ENCODE measurements at regions not wholly inside any gene's neighbourhood (a gene's known extent, or its start where the extent isn't known, plus 50 kb on each side); places are given as distances from the start of the nearest gene placed in this dataset.

DNA sequence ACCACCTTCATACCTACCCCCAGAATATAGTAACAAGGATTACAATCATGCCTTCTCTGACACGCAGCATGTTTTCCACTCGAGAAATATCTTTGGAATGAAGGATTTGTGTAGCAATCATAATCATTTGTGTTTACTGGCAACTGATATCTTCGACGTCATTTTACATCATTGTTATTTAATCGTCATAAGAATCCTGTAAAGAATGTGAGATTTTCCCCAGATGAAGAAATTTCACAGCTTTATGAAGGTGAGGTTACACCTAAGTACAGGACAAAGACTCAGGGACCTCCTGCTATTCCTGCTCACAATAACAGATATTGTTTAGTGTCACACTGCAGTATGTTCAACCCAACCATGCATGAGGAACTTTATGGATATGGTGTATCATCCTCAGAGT, 198.2 kb upstream of the LDB2 start:
- no peak for DNase-seq

DNA sequence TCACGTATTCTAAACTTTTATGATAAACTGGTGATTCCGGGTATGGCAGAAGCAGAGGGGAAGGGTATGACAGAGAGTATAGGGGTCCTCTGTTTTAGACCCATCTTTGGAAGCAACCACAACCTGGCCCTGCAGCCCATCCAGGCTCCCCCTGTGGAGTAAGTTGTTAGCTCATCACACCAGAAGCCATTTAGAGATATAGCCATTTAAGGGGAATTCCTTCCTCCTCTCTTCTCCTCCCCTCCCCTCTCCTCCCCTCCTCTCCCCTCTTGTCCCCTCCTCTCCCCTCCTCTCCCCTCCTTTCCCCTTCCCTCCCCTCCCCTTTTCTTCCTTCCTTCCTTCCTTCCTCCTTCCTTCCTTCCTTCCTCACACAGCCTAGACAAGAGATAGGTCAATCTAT, 197.3 kb upstream of the LDB2 start:
- DNase-seq, result no peak

DNA sequence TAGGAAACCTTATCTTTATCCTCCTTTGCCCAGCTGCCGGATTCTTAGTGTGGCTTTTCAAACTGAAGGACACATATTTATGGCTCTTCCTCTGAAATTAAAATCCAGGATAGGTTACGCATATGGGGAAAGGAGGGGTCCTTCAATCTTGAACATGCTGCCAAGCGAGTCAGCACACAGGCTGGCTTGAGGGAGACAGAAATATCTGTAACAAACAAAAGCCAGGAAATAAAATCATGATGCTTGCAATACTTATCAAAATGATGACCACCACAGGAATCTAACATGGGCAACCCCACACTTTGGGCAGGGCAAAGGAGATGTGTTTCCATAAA, 196.4 kb upstream of the LDB2 start:
- no peak for DNase-seq

DNA sequence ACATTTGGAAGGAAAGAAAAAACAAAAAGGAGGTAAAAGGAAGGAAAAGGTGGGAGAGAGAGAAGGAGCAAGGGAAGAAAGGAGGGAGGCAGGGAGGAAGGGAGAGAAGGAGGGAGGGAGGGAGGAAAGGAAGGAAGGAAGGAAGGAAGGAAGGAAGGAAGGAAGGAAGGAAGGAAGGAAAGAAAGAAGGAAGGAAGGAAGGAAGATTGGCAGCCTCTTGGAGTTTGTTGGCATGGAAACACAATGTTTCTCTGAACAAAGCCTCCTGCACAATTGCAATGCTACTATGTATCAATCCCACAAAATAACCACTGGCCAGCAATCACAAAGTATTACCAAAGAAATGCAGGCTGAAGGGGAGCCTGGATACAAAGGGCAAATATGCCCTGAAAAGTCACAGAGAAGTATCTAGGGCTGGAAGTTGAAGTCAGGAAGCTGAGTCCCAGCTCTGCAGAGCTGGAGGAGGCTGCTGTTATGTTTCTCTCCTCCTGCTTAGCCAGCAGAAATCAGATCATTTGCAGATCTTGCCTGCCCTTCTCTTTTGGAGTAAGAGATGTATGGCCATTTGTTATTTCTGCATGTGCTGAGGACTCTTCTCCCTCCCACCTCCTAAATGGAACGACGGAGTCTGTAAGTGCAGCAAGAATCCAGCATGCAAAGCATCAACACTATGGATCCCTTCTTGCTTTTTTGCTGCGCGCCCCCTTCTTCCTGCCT, 195.9 kb upstream of the LDB2 start:
- no peak for DNase-seq

DNA sequence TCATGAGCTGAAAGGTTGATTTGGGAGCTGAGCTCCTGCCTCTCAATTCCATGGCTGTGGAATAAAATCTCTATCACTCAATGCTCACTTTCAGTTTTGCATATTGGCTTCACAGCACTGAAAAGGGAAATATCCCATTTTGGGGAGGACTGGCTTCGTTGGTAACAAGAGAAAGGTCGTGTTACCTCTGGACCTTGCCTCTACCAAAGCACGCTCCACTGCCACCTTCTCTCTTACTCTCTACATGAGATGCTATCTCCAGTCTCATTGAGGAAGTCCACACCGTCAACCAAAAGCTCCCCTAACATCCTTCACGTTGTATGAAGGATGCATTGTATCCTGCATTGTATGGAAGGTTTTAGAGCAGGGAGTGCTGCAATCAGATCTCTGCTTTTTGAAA, 195.0 kb upstream of the LDB2 start:
- no peak for DNase-seq

DNA sequence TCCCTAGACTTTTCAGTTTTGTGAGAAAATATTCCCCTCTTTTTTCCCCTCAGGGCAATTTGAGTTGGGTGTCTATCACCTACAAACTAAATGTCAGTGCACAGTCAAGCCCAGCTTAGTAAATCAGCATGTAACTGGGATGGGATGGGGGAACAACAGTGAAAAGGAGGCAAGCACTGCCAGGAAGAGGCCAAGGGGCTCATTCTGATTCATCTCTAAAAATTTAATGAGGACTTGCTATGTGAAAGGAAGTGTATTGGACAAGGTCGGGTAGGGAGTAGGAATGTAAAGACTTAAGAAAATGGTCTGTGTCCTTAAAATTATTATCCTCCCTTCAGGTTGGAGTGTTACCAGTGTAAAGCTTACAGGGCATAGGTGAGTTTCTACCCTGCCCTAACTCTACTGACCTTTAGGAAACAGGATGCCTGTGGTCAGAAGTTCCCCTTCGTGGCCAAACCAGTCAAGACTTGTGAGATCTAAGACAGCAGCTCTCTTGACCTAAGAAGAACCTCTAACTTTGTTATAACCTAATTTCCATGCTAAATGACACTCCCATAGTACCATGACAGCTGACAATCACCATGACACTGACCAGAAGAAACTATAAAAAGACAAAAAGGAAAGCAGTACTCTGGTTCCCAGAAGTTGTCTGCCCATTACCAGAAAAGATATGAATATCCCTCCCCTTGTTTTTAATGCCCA, 194.4 kb upstream of the LDB2 start:
- no peak for DNase-seq

DNA sequence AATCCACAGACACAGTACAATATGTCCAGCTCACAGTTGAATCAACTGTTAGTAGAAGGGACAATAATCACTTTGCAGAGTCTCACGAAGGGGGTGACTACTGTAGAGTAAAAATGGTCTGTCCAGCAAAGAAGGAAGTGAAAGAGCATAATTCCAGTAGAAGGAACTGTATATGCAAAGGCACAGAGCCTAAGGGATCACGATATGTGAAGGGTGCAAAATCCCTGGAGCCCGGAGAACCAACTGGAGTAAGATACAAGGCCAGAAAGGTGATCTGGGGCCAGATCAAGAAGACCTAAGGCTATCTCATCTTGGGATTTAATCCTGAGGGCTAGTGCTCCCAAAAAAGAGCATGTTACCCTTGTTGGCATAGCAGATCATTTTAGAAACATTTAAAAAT, 192.7 kb upstream of the LDB2 start:
- DNase-seq, result no peak

DNA sequence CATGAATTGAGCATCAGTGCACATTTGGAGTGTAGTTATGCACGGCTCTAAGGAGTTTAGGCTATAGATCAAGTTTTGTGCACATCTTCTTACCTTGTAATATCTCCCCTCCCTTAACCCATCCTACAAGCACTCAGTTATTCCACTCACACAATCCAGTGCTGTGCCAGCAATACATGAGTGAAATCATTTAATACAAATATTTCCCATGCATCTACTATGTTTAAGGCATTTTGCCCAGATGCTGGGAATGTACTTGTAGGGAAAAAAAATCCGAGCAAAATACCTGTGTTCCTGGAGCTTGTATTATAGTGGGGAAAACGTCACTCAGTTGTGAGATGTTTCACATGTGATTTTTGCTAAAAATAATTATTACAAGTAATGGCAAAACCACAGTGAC, 191.6 kb upstream of the LDB2 start:
- DNase-seq, result no peak

DNA sequence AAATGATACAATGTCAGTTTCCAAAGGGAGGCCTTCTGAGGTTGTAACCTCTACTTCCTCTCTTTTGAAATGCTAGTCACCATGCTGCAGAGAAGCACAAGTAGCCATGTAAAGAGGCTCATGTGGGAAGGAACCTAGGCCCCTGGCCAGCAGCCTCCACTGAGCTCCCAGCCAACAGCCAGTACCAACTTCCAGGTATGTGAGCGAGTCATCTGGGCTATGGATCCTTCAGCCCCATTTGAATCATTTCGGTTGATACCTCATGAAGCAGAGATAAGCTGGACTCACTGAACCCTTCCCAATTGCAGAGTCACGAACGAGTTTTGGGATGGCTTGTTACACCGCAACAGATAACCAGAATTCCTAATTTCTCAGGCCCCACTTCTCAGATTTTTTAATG, 187.0 kb upstream of the LDB2 start:
- DNase-seq, result no peak

DNA sequence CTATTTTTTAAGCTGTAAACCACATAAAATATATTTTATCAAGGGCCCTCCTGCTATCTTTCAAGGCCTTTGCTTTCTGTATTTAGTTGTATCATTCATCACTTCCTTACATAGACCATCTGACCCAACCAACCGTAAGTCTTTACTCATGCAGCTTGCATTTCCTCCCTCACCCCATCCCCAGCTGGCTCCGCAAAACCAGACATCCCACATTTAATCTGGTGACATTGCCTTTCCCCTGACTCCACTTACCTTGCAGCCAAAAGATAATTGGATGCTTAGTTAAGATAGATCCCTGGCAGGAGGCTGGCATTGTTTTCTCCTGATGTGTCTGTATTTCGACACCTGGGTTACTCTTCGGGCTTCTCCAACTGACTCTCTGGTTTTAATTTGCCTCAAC, 183.7 kb upstream of the LDB2 start:
- DNase-seq, result no peak

DNA sequence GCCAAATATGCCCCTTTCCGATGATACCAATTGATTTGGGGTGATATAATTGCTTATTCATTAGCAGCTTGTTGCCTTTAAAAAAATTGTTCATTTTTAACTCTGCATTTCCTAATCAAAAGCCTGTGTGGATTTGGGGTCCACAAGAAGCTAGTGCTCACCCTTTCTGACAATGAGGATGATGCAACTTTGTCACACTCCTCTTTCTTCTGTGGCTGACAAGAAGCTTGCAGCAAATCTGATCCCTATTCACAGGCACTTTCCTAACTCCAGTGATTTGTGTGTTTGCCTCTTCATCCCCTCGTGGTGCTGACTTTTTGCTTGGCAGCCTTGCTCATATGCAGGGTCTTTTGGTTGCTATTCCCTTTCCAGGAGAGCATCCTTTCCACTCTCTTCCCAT, 182.7 kb upstream of the LDB2 start:
- DNase-seq, result no peak

DNA sequence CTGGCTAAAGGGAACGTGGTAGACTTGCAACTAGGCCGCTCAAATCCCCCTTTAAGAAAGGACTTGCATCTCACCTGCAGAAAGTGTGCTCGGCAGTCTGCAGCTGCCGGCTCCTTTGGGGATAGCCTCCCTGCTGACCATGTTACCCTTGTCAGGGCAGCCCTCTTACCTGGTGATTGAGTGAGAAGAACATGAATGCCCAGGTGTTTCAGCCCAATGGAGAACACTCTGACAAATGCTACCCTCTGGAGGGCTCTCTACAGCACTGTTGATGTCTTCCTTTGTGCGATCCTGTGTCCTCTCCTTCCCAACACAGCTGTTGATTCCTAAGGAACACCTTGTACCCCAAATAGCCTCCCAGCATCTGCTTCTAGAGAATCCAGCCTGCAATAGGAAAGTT, 178.7 kb upstream of the LDB2 start:
- DNase-seq, result no peak

DNA sequence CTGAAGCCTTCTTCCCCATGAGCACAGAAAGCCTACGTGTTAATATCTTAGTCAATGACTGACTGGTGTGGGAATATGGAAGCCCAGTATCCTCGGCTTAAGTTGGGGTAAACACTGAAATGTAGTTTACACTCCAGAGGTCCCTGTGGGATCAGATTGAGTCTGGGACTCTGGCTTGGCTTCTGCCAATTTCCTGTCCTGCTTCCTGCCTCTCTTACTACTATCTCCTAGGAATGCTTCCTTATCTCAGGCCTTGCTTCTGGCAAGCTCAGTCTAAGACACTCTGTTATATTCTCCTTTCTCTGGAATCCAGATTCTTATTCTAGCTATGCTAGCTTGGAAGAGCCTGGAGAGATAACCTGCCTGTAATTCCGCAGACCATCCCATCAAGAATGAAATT, 174.0 kb upstream of the LDB2 start:
- no peak for DNase-seq

DNA sequence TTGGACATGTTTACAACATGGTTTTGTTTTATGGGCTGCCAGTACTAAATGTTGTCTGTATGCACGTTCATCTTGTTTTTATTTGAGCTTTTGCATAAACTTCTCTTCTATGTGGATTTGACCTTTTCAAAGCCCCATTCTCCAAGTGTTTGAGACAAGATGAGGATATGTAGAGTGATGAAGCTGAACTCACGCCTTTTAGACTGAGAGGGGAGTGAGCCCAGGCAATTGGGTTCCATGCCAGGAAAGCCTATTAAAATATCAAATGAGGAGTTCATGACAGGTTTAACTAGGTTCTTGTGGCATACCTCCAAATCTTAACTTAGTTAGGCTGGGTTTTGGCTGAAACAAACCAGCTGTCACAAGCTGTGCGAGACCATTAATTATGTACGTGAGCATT, 170.4 kb upstream of the LDB2 start:
- no peak for DNase-seq

DNA sequence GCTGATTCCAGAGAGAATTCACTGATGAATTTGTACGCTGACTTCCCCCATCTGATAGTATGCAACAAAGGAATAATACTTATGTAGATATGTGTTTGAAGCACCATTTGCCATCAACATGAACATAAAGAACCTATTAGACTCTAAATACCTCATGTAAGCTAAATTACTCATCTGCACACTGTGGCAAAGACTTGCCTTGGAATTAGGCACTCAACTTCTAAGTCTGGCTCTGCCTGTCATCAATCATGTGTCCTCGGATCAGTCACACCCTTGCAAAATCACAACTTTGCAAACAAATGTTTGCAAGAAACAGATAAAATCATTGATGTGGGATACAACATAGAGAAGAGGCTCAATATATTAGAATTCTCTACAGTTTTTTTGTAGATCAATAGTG, 169.9 kb upstream of the LDB2 start:
- no peak for DNase-seq

DNA sequence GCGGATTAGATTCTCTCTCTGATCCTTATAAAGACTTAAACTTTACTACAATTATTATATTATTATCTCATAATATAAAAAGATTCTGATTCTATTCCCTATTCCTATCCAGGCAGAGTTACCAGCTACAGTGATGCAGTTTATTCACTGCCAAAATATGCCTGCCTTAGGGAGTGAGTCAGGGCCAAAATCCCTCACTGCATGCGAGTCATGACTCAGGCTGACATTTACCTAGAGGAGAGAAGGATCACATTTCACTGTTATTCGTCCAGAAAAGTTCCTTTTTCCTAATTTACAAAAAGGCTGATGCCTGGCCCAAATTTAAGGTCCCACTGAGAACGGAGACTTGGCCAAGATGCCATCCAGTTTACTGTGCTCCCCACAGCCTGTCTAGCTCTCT, 168.5 kb upstream of the LDB2 start:
- DNase-seq, result no peak

DNA sequence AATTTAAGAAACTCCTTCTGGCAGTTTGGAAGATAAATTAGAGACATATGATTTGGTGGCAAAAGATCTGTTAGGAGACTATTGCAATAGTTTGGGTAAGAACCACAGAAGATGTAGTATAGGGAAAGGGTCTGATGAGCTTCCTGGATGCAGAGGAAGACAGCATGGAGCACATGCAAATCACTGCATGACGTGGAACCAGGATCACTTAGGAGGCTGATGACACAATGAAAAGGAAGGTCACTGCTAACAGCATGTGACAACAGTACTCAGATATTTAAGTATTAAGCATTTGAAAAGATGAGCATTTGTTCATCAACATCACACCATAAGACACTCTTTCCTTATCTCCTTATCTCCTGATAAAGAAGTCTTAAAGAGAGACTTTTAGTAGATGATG, 167.8 kb upstream of the LDB2 start:
- no peak for DNase-seq

DNA sequence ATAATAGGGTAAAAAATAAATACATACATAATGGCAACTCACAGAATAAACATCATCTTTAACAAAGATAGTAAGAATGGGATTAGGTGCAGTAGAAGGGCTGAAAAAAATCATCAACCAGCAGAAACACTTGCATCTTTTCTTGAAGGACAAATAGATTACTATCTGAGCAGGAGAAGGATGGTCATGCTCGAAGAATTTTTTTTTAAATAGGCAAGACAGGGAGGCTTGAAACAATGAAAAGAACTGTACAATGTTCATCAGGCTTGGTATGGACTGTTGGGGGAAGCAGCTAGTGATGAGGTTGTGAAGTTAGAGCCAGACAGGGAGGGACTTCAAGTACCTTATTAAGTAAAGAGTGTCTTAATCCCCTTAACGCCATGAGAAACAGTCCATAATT, 167.4 kb upstream of the LDB2 start:
- DNase-seq, result no peak

DNA sequence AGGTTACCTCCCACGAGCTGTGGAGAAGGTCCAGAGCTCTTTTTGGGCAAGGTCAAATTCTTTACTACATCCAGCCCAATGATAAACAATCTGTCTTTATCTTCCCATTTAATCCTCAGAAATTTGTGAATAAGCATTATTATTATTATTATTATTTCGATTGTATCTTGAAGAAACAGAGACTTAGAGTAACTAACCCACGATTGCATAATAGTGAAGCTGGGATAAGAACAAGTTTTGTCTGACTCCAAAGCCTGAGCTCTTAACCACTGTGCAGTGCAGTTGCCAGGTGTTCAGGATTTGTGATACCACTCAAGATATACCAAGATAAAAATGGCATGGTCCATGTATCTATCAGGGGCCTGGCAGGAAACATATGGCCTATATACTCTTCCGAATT, 166.5 kb upstream of the LDB2 start:
- DNase-seq, result no peak

DNA sequence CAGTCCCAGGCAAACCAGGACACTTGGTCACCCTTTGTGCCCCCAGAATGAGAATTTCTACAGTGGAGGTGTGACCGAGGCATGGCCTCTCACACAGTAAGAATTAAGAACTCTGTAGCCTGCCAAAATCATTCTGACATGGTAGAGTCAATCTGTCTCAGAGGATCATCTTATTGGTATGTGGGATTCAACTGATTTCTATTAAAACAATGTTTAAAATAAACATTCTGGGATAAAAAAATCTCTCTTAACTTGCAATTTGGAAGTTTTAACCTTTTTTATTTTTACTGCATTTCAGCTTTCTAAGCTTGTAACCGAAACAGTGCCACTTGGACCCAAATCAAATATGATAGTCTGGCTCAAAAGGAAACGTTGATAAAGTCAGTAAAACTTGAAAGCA, 165.4 kb upstream of the LDB2 start:
- no peak for DNase-seq

DNA sequence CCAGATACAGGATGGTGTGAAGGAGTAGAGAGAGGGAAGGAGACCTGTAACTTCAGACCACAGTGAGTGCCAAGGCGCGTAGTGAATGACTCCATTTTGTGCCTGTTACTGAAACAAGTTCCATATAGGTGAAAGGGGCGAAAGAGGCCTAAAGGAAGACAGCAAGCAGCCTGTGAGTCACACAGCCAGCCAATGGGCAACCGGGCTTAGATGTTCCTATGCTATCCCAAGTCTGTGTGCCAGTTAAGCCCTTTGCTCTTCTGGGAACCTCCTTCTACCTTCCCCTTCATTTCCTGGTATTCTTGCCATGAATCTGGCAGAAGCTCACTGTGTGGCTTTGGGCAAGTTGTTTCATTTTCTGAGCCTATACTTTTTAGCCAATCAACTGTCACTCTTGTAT, 161.8 kb upstream of the LDB2 start:
- no peak for DNase-seq

DNA sequence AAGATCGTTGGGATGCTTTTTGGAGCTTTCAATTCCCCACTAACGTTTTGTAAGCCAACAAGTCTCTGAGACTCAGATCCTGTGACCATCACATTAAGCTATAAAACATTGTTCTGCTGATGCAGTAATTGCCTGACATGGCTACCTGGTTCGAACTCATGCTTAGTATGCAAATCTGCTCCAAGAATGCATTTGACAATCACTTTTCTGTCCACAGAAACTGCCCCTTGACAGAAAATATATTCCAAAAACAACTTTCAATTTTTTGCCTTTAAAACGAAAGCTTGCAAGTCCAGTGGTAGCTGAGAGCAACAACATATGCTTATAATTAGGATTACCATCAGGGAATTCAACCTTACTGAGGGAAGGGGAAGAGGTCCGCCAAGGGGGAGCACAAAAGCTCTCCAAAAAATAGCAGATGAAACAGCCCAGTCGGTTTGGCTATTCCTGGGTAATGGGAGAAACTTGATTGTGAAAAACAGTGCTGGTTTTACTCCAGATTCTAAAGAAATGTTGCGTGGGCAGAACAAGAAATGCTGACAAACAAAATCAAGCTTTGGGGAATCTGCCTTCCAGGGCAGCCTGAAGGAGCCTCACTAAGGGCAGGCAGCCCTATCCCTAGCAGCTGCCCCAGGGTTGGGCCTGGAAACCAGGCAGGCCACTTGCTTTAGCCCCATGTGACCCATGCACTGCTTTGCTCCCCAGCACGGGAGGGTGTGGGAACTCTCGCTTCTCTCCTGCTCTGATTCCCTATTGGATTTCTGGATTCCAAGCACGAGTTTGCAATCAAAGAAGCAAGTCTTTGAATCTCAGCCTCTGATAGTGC, 160.7 kb upstream of the LDB2 start:
- no peak for DNase-seq

DNA sequence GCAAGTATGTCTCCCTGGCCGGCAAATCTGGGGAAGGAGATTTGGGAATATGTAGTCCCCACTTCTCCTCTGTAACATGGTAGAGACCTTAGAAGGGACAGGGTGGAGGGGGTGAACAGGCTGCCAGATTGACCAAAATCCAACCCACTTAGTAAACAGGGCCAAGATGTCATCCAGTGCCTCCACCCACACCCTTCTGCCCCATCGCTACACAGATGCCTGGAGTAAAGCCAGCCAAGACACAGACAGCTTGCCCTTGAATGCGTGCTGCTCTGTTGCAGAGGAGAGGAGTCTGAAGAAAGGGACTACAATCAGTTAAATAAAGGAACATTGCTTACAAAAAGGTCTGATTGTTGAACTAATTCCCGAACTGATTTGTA, 160.1 kb upstream of the LDB2 start:
- DNase-seq, result no peak

DNA sequence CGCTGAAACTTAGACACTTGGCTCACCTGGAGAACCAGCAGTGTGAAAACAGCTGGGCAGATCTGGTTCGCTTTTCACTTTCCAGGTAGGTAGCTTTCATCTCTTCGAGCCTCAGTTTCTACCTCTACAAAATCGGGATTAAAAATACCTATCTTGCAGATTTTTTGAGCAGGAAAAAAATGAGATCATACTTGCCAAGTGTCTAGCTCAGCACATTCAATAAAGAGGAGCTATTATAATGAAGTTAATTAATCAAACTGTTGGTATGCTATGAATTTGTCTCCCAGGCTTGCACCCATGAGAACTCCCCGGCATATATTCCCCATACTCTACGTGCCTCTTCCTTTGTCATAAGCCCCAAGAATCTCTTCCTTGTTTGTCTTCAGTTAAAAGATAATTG, 158.6 kb upstream of the LDB2 start:
- no peak for DNase-seq

DNA sequence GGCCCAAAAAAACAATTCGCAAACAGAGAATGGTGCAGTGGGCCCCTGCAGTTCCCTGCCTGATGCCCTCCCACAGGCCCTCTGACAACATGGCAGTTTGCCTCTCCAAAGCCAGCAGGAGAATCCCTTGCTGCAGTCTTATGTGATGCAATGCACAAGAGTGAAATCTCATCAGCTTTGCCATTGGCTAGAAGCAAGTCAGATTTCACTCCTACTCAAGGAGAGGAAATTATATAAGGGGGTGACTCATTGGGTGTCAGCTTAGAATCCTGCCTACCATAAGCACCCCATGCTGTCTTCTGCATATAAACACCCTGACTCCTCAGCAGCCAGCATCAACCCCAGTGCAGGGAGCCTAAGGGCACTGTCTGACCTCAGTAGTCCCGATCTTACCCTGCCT, 157.3 kb upstream of the LDB2 start:
- no peak for DNase-seq
